Keratinocyte (primary cell): ENCODE measurements at regions not wholly inside any gene's neighbourhood (a gene's known extent, or its start where the extent isn't known, plus 50 kb on each side); places are given as distances from the start of the nearest gene placed in this dataset.

Source experiments
- EZH2 ChIP-seq: IDR thresholded peaks from one replicate; pipeline ENCODE4 v1.6.1; 2012; ENCODE audit warnings: inconsistent platforms, mild to moderate bottlenecking, low read length, moderate library complexity
- TF ChIP-seq, protein P1 (sequence below), 3 experiments: IDR thresholded peaks in 1 of 3; conservative IDR thresholded peaks in 1 of 3; optimal IDR thresholded peaks in 1 of 3; 2 replicates in 2 of 3; 3 replicates in 1 of 3; pipeline versions ENCODE3 to v1.5.1; 2011; ENCODE audit warnings: low read length in 3 of 3, mild to moderate bottlenecking in 3 of 3, moderate library complexity in 2 of 3, control low read depth in 1 of 3, inconsistent platforms in 1 of 3; ENCODE audit not compliant: insufficient read depth in 2 of 3; ENCODE audit errors: extremely low read depth in 1 of 3

DNA sequence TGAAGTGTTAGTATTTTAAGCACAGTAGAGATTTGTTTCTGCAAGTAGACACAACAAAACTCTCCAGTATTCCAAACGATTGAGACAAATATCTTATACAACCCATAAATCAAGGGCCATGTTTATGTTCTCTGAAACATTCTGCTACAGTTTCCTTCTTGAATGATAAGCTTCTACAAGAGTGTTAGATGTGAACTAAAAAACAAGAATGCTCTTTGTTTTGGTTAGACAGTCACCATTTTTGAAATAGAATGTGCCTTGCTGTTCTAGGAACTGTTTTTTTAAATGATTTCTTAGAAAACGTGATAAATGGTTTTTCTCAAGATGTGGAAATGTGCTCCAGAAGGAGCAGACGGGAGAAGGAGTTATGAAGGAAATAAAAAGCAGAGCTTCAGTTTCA is 1656.3 kb upstream of the FLRT2 start:
- TF ChIP-seq, protein P1, sequence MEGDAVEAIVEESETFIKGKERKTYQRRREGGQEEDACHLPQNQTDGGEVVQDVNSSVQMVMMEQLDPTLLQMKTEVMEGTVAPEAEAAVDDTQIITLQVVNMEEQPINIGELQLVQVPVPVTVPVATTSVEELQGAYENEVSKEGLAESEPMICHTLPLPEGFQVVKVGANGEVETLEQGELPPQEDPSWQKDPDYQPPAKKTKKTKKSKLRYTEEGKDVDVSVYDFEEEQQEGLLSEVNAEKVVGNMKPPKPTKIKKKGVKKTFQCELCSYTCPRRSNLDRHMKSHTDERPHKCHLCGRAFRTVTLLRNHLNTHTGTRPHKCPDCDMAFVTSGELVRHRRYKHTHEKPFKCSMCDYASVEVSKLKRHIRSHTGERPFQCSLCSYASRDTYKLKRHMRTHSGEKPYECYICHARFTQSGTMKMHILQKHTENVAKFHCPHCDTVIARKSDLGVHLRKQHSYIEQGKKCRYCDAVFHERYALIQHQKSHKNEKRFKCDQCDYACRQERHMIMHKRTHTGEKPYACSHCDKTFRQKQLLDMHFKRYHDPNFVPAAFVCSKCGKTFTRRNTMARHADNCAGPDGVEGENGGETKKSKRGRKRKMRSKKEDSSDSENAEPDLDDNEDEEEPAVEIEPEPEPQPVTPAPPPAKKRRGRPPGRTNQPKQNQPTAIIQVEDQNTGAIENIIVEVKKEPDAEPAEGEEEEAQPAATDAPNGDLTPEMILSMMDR (optimal IDR thresholded peaks at IDR 0.05 in 1 of 3, IDR thresholded peaks at IDR 0.05 in 1 of 3, conservative IDR thresholded peaks at IDR 0.05 in 1 of 3; ENCODE audit: extremely low read depth in 1 of 3, insufficient read depth in 2 of 3, low read length in 3 of 3), result no peak
- TF ChIP-seq EZH2, result no peak
